PC-9 (cell line): ENCODE measurements at regions not wholly inside any gene's neighbourhood (a gene's known extent, or its start where the extent isn't known, plus 50 kb on each side); places are given as distances from the start of the nearest gene placed in this dataset.

Source experiments
- BruUV-seq: library from RNA; stranded (reverse); fragments of 400-500 nt; replicated peaks from 2 replicates; lab custom pipeline; 2021; lab: Mats Ljungman, UMichigan
- CTCF ChIA-PET: fragments of 300-600 bp; sonication (Branson Sonifier 250); formaldehyde crosslinking; loops from one replicate; lab custom pipeline; 2022; ENCODE audit warnings: antibody characterized with exemption; lab: Charles Lee
- POLR2A ChIA-PET: fragments of 300-600 bp; sonication (Branson Sonifier 250); formaldehyde crosslinking; loops from one replicate; lab custom pipeline; 2022; ENCODE audit warnings: antibody characterized with exemption; ENCODE audit not compliant: unreplicated experiment; lab: Charles Lee
- DNase-seq, 2 experiments: peaks; one replicate each; pipeline versions ENCODE4 v3.0.0 to v3.0.0-alpha.2; 2015 to 2022; ENCODE audit warnings: mixed read lengths in 1 of 2
- H2AFZ ChIP-seq: fragments of 200-600 bp; sonication (generic); 2 replicates; pipeline ENCODE4 v1.8.1; 2017; ENCODE audit warnings: antibody characterized with exemption
- H3F3A ChIP-seq: fragments of 200-600 bp; sonication (generic); 2 replicates; pipeline ENCODE4 v1.8.1; 2017; ENCODE audit warnings: antibody characterized with exemption, mild to moderate bottlenecking, low read depth; ENCODE audit not compliant: insufficient read depth
- H3K27ac ChIP-seq: fragments of 200-600 bp; sonication (generic); 2 replicates; pipeline ENCODE4 v1.6.1; 2016; ENCODE audit warnings: mixed run types
- H3K27me3 ChIP-seq: fragments of 200-600 bp; sonication (generic); 2 replicates; pipeline ENCODE4 v1.6.1; 2016; ENCODE audit warnings: low read depth, mixed run types; ENCODE audit not compliant: insufficient read depth
- H3K36me3 ChIP-seq: fragments of 200-600 bp; sonication (generic); 2 replicates; pipeline ENCODE4 v1.6.1; 2016; ENCODE audit warnings: low read depth, mixed run types
- H3K4me1 ChIP-seq: fragments of 200-600 bp; sonication (generic); replicated peaks from 2 replicates; pipeline ENCODE4 v1.6.1; 2016; ENCODE audit warnings: mixed run types; ENCODE audit not compliant: insufficient read depth
- H3K4me2 ChIP-seq: fragments of 200-600 bp; sonication (generic); 2 replicates; pipeline ENCODE4 v1.6.1; 2017; ENCODE audit warnings: mixed run types
- H3K4me3 ChIP-seq: fragments of 200-600 bp; sonication (generic); 2 replicates; pipeline ENCODE4 v1.6.1; 2016; ENCODE audit warnings: mixed run types
- H3K79me2 ChIP-seq: fragments of 200-600 bp; sonication (generic); 2 replicates; pipeline ENCODE4 v1.6.1; 2017; ENCODE audit warnings: low read depth, mixed run types
- H3K9me2 ChIP-seq: fragments of 200-600 bp; sonication (generic); 2 replicates; pipeline ENCODE4 v1.8.1; 2017; ENCODE audit warnings: mild to moderate bottlenecking; ENCODE audit not compliant: insufficient read depth
- H3K9me3 ChIP-seq: fragments of 200-600 bp; sonication (generic); 2 replicates; pipeline ENCODE4 v1.8.1; 2016; ENCODE audit warnings: low read depth; ENCODE audit not compliant: insufficient read depth
- H4K20me1 ChIP-seq: fragments of 200-600 bp; sonication (generic); 2 replicates; pipeline ENCODE4 v1.8.1; 2017; ENCODE audit not compliant: insufficient read depth
- CTCF ChIP-seq: fragments of 200-600 bp; sonication (generic); conservative IDR thresholded peaks from 2 replicates; pipeline ENCODE4 v1.6.1; 2017; ENCODE audit warnings: mixed run types, antibody characterized with exemption, mild to moderate bottlenecking, moderate library complexity
- EZH2 ChIP-seq: fragments of 200-600 bp; sonication (generic); IDR thresholded peaks from 2 replicates; pipeline ENCODE4 v1.8.0; 2017; ENCODE audit warnings: antibody characterized with exemption, low read depth
- intact Hi-C: fragments of 100-400 bp; cut with micrococcal nuclease; formaldehyde crosslinking; loops from one replicate; pipeline ENCODE4 v1.10.0; 2022; ENCODE audit not compliant: unreplicated experiment

GRCh38 chr2:9754532-9754887 lies 88.8 kb upstream of the TAF1B start:
- Histone ChIP-seq H2AFZ (peak overlapping the region; percentile 50; the same call in 1 of the 2 replicates), H3K4me3 (peak overlapping the region; percentile 71), H4K20me1 (no peaks in the 10 kb centered on the region), H3K4me2 (peak overlapping the region; percentile 99), H3K27me3 (no peaks in the 10 kb centered on the region), H3K9me2 (no peaks in the 10 kb centered on the region), H3K27ac (peak overlapping the region; percentile 99), H3K9me3 (no peaks in the 10 kb centered on the region), H3K79me2 (peaks cover 14% of the 10 kb centered on the region), H3K36me3 (no peaks in the 10 kb centered on the region), H3K4me1 (peaks cover 27% of the 10 kb centered on the region), H3F3A (peaks cover 28% of the 10 kb centered on the region)
- no peak for DNase-seq
- no TSS peak for BruUV-seq
- CTCF ChIA-PET = no interaction called here
- POLR2A ChIA-PET = interaction anchor here (0.7 to 0.8 kb wide), 2 partner anchors 126 to 160 kb away, joined by 3 to 6 read pairs; no protein-coding TSS in a partner anchor
- intact Hi-C loops = loop anchor here (1.0 to 5.0 kb wide), 3 partner anchors 124 to 332 kb away; partner anchors contain the start of genes ADAM17, CPSF3, ITGB1BP1 and YWHAQ
- TF ChIP-seq CTCF = no peak
- TF ChIP-seq EZH2 = no peak

- H3K36me3 ChIP-seq = no peaks in the 10 kb centered on the region
- no peaks in the 10 kb centered on the region for H3K9me2 ChIP-seq
- intact Hi-C loops = loop anchor here (2.0 kb wide), 1 partner anchor 124 kb away; the partner anchor contains the start of gene YWHAQ
- DNase-seq = no peak
- H3K27me3 ChIP-seq = no peaks in the 10 kb centered on the region
- H3K4me2 ChIP-seq = peak overlapping the region; percentile 99
- H3K79me2 ChIP-seq = peaks cover 14% of the 10 kb centered on the region
- H3K4me1 ChIP-seq = peaks cover 27% of the 10 kb centered on the region
- H4K20me1 ChIP-seq = no peaks in the 10 kb centered on the region
- CTCF ChIA-PET = no interaction called here
- H3K9me3 ChIP-seq = no peaks in the 10 kb centered on the region
- TF ChIP-seq EZH2 (no peak), CTCF (no peak)
- no TSS peak for BruUV-seq
- H3K4me3 ChIP-seq = peak overlapping the region; percentile 71; the same call in 1 of the 2 replicates
- H2AFZ ChIP-seq = no peak overlapping the region
- peak overlapping the region; percentile 99 for H3K27ac ChIP-seq
- peaks cover 28% of the 10 kb centered on the region for H3F3A ChIP-seq
- POLR2A ChIA-PET = interaction anchor here (0.7 kb wide), 1 partner anchor 160 kb away, joined by 6 read pairs; no protein-coding TSS in a partner anchor
Measured at GRCh38 chr2:9755008-9755407, 88.3 kb upstream of the TAF1B start.

- CTCF ChIA-PET = no interaction called here
- POLR2A ChIA-PET = no interaction called here
Measured at GRCh38 chr2:9755638-9756037, 87.6 kb upstream of the TAF1B start.

More at GRCh38 chr2:9755638-9756037, 87.6 kb upstream of the TAF1B start:
- Histone ChIP-seq H2AFZ (no peak overlapping the region), H3K9me2 (no peaks in the 10 kb centered on the region), H4K20me1 (no peaks in the 10 kb centered on the region), H3K4me2 (no peak overlapping the region), H3K27ac (no peak overlapping the region), H3K36me3 (no peaks in the 10 kb centered on the region), H3K27me3 (no peaks in the 10 kb centered on the region), H3K4me1 (peaks cover 27% of the 10 kb centered on the region), H3F3A (peaks cover 28% of the 10 kb centered on the region), H3K79me2 (peaks cover 14% of the 10 kb centered on the region), H3K4me3 (no peak overlapping the region), H3K9me3 (no peaks in the 10 kb centered on the region)
- no peak for TF ChIP-seq EZH2
- no TSS peak for BruUV-seq
- intact Hi-C loops = loop anchor here (2.0 kb wide), 1 partner anchor 125 kb away; the partner anchor contains the start of gene YWHAQ
- no peak for DNase-seq
